ENCODE measurements at regions not wholly inside any gene's neighbourhood (a gene's known extent, or its start where the extent isn't known, plus 50 kb on each side); places are given as distances from the start of the nearest gene placed in this dataset.

GRCh38 chr9:106321394-106322180, 541.4 kb upstream of the ZNF462 start:
- DNase-seq (ENCODE audit: low read depth in 2 of 2, low spot score in 1 of 2): no peak

- DNase-seq (ENCODE audit: low read depth in 2 of 2, low spot score in 1 of 2): no peak
Observed at GRCh38 chr9:106322706-106323245, 540.2 kb upstream of the ZNF462 start.

GRCh38 chr9:106324053-106324585, 538.8 kb upstream of the ZNF462 start:
- DNase-seq (ENCODE audit: low read depth in 2 of 2, low spot score in 1 of 2): no peak

GRCh38 chr9:106324591-106325280, 538.2 kb upstream of the ZNF462 start:
- DNase-seq (ENCODE audit: low read depth in 2 of 2, low spot score in 1 of 2): no peak

GRCh38 chr9:106326493-106326892, 536.5 kb upstream of the ZNF462 start:
- no peak for DNase-seq (ENCODE audit: low read depth in 2 of 2, low spot score in 1 of 2)

DNA sequence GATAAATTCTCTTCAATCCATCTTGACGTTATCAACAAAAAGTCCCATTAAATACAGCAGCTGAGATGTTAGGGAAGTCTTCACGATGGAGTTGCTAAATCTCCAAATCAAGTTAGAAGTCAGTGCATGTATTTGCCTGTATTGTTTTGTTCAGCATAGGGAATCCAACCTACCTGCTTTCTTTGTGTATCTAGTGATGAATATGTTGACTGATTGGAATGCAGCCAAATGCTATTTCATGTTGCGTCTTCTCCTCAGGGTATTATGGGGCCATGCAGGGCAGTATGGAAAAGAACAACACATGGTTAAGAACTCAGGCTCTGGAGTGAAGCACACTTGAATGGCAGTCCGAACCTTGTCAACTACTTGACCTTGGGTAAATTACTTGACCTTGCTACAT, 529.5 kb upstream of the ZNF462 start:
- DNase-seq (ENCODE audit: low read depth in 2 of 2, low spot score in 1 of 2): no peak

- DNase-seq (ENCODE audit: low read depth in 2 of 2, low spot score in 1 of 2): no peak
Observed at GRCh38 chr9:106334081-106334480, 528.9 kb upstream of the ZNF462 start.

- no peak for DNase-seq (ENCODE audit: low read depth in 2 of 2, low spot score in 1 of 2)
Observed at GRCh38 chr9:106339882-106340281, 523.1 kb upstream of the ZNF462 start.

DNA sequence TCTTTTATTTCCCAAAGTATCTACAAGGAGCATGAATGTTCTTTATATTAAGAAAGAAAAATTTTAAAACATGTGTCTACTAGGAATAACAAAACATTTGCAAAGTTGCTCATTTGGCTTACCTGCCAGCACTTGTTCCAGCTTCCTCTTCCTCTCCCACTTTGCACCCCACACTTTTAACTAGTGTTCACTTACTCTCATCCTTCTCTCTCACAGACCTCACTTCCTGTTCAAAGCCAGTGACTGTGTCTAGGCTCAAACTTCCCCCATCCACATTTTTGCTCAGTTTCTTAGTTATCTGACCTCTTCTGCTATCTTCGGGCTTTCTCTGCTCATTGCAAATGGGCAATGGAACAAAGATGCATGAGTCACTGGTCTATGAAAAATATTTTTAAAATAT, 512.2 kb upstream of the ZNF462 start:
- DNase-seq (ENCODE audit: low read depth in 2 of 2, low spot score in 1 of 2): no peak

GRCh38 chr9:106356924-106357323, 506.0 kb upstream of the ZNF462 start:
- no peak for DNase-seq (ENCODE audit: low read depth in 2 of 2, low spot score in 1 of 2)

- DNase-seq (ENCODE audit: low read depth in 2 of 2, low spot score in 1 of 2): no peak
Observed at GRCh38 chr9:106358331-106358730, 504.6 kb upstream of the ZNF462 start.

DNA sequence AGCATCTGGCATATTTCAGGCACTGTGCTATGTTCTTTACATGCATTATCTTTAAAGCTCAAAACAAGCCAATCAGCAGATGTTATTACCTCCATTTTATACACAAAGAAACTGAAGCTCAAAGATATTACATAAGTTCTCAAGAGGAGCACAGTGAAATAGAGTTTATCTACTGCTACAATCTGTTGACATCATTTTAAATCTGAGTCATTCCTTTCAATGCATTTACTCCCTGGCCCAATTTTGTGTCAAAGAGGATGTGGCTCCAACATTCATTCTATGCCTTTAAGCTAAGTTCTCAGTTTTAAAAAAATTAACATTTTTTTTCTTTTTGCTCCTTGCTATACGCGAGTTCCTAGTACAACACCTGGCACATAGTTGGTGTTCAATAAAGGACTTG, 486.3 kb upstream of the ZNF462 start:
- DNase-seq (ENCODE audit: low read depth in 2 of 2, low spot score in 1 of 2): no peak

DNA sequence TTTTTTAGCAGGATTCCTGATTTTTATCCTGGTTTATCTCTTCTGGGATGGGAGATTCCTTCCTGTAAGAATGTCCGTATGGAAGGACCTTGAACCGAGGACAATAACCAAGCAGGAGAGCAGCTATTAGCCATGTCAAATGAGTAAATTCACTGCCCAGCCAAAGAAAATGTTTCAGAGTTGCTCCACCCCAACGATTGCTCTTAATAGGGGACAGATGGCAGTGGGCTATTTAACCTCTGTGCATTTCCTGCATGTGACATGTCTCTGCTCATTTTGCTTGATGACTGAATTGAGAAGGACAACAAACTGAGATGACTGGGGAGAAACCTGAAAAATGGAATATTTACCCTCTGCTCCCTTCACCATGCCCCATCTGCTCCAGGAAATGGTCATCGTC, 479.9 kb upstream of the ZNF462 start:
- no peak for DNase-seq (ENCODE audit: low read depth in 2 of 2, low spot score in 1 of 2)

- DNase-seq (ENCODE audit: low read depth in 2 of 2, low spot score in 1 of 2): no peak
Observed at GRCh38 chr9:106387965-106388364, 475.0 kb upstream of the ZNF462 start.

GRCh38 chr9:106393226-106393625, 469.7 kb upstream of the ZNF462 start:
- DNase-seq (ENCODE audit: low read depth in 2 of 2, low spot score in 1 of 2): no peak

DNA sequence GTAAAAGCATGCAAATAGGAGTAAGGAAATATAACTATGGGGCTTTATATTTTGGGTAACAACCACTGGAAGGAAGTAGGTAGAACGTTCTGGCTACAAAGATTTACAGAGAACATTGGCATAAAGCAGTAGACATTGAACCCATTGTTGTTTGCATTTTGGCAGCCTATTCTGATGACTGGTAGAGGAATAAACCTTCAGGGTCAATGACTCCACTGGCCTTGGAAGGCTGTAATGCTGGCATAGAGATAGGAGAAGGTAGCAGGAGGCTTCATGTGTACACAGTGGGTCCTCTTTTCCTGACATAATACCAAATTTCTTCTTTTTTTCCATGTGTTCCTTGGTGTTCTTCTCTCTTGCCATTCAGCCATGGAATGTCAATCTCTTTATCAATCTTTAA, 462.8 kb upstream of the ZNF462 start:
- no peak for DNase-seq (ENCODE audit: low read depth in 2 of 2, low spot score in 1 of 2)

GRCh38 chr9:106400950-106401349, 462.0 kb upstream of the ZNF462 start:
- no peak for DNase-seq (ENCODE audit: low read depth in 2 of 2, low spot score in 1 of 2)

- DNase-seq (ENCODE audit: low read depth in 2 of 2, low spot score in 1 of 2): no peak
Observed at GRCh38 chr9:106403081-106403480, 459.9 kb upstream of the ZNF462 start.

- no peak for DNase-seq (ENCODE audit: low read depth in 2 of 2, low spot score in 1 of 2)
Observed at GRCh38 chr9:106404137-106404536, 458.8 kb upstream of the ZNF462 start.

- no peak for DNase-seq (ENCODE audit: low read depth in 2 of 2, low spot score in 1 of 2)
Observed at GRCh38 chr9:106405871-106406435, 457.0 kb upstream of the ZNF462 start.

GRCh38 chr9:106414042-106414441, 448.9 kb upstream of the ZNF462 start:
- no peak for DNase-seq (ENCODE audit: low read depth in 2 of 2, low spot score in 1 of 2)

DNA sequence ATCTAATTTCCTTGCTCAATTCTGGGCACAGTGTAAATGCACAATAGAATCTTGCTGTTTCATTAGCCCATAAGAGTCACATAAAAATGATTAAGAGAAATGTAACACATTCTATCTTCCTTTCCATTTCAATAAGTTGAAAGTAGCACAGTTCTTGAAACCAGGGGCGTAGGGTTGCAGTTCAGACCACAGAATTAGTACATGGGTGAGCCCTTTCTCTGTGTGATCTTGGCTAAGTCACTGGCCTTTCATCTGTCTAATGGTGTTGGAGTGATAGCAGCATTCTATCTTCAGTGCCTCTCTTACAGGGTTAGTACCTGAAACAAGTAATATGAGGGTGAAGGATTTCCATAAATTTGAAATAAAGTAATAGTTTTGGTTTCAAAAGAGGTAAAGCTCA, 445.3 kb upstream of the ZNF462 start:
- no peak for DNase-seq (ENCODE audit: low read depth in 2 of 2, low spot score in 1 of 2)

All from stimulated activated CD8-positive, alpha-beta memory T cell treated with anti-CD3 and anti-CD28 coated beads, Interleukin-4, amount 100 ng/mL, for 1 hour (primary cell).